ENCODE measurements at regions not wholly inside any gene's neighbourhood (a gene's known extent, or its start where the extent isn't known, plus 50 kb on each side); places are given as distances from the start of the nearest gene placed in this dataset.

DNA sequence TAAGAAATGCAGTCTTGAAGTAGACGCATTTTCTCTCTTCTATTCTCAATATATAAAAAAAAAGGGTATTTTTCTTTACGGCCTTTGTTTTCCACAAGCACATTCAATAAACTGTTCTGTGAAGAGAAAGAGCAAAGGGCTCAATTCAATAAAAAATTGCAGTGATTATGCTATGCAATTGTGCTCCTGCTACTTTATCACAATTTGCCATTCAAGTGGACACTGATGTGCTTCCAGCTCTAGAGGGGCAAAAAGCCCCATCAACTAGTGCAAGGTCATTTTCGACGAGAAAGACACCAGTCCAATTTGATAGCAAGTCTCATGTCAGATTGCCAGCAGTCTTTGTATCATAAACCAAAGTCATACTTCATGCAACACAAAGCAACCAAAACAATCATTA, 82.6 kb upstream of the THSD7A start:
- TF ChIP-seq, protein P1, sequence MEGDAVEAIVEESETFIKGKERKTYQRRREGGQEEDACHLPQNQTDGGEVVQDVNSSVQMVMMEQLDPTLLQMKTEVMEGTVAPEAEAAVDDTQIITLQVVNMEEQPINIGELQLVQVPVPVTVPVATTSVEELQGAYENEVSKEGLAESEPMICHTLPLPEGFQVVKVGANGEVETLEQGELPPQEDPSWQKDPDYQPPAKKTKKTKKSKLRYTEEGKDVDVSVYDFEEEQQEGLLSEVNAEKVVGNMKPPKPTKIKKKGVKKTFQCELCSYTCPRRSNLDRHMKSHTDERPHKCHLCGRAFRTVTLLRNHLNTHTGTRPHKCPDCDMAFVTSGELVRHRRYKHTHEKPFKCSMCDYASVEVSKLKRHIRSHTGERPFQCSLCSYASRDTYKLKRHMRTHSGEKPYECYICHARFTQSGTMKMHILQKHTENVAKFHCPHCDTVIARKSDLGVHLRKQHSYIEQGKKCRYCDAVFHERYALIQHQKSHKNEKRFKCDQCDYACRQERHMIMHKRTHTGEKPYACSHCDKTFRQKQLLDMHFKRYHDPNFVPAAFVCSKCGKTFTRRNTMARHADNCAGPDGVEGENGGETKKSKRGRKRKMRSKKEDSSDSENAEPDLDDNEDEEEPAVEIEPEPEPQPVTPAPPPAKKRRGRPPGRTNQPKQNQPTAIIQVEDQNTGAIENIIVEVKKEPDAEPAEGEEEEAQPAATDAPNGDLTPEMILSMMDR (IDR thresholded peaks at IDR 0.05; ENCODE audit: low read length), result no peak
- TF ChIP-seq EZH2phosphoT487 (IDR thresholded peaks at IDR 0.05; ENCODE audit: low read length) (no peak), EZH2 (optimal IDR thresholded peaks at IDR 0.05; ENCODE audit: low read depth, low read length) (no peak)

All from MM.1S (cell line).